ENCODE measurements at regions not wholly inside any gene's neighbourhood (a gene's known extent, or its start where the extent isn't known, plus 50 kb on each side); places are given as distances from the start of the nearest gene placed in this dataset.

GRCh38 chr4:177125656-177126055, 184.0 kb upstream of the NEIL3 start:
- TF ChIP-seq EZH2phosphoT487 (IDR thresholded peaks at IDR 0.05; ENCODE audit: borderline replicate concordance, low read length) (no peak), CTCF (IDR thresholded peaks at IDR 0.05; ENCODE audit: low read depth, low read length, poor library complexity, severe bottlenecking) (no peak)
- Histone ChIP-seq H3K79me2 (ENCODE audit: control insufficient read depth, low read length) (no peaks in the 10 kb centered on the region), H3K9me3 (ENCODE audit: control insufficient read depth, insufficient read depth, low read length) (no peaks in the 10 kb centered on the region; the same call in 1 of the 2 replicates), H3K4me1 (ENCODE audit: control insufficient read depth, low read length) (peaks cover 13% of the 10 kb centered on the region), H3F3A (ENCODE audit: control insufficient read depth, insufficient read depth) (no peaks in the 10 kb centered on the region), H3K36me3 (ENCODE audit: control insufficient read depth, low read length) (no peaks in the 10 kb centered on the region), H3K4me2 (ENCODE audit: low read length) (no peak overlapping the region), H4K20me1 (ENCODE audit: control insufficient read depth, insufficient read depth, low read depth, low read length) (no peaks in the 10 kb centered on the region), H3K27me3 (ENCODE audit: control insufficient read depth, low read length) (no peaks in the 10 kb centered on the region), H3K9me2 (replicated peaks; ENCODE audit: control insufficient read depth, low read length) (no peaks in the 10 kb centered on the region), H3K4me3 (ENCODE audit: low read length) (no peak overlapping the region), H3K27ac (ENCODE audit: low read depth, low read length) (no peak overlapping the region)

GRCh38 chr4:177127658-177128057, 182.0 kb upstream of the NEIL3 start:
- Histone ChIP-seq H3K36me3 (ENCODE audit: control insufficient read depth, low read length) (no peaks in the 10 kb centered on the region), H3K4me3 (ENCODE audit: low read length) (no peak overlapping the region), H3K27ac (ENCODE audit: low read depth, low read length) (no peak overlapping the region), H3K79me2 (ENCODE audit: control insufficient read depth, low read length) (no peaks in the 10 kb centered on the region), H4K20me1 (ENCODE audit: control insufficient read depth, insufficient read depth, low read depth, low read length) (no peaks in the 10 kb centered on the region), H3K9me3 (ENCODE audit: control insufficient read depth, insufficient read depth, low read length) (no peaks in the 10 kb centered on the region; the same call in 1 of the 2 replicates), H3K4me1 (ENCODE audit: control insufficient read depth, low read length) (peaks cover 13% of the 10 kb centered on the region), H3F3A (ENCODE audit: control insufficient read depth, insufficient read depth) (no peaks in the 10 kb centered on the region), H3K9me2 (replicated peaks; ENCODE audit: control insufficient read depth, low read length) (no peaks in the 10 kb centered on the region), H3K27me3 (ENCODE audit: control insufficient read depth, low read length) (no peaks in the 10 kb centered on the region), H3K4me2 (ENCODE audit: low read length) (no peak overlapping the region)
- TF ChIP-seq EZH2phosphoT487 (IDR thresholded peaks at IDR 0.05; ENCODE audit: borderline replicate concordance, low read length) = no peak
- TF ChIP-seq CTCF (IDR thresholded peaks at IDR 0.05; ENCODE audit: low read depth, low read length, poor library complexity, severe bottlenecking) = no peak

GRCh38 chr4:177128306-177128705, 181.4 kb upstream of the NEIL3 start:
- no peaks in the 10 kb centered on the region for H3K27me3 ChIP-seq (ENCODE audit: control insufficient read depth, low read length)
- H3K4me1 ChIP-seq (ENCODE audit: control insufficient read depth, low read length) = peaks cover 13% of the 10 kb centered on the region
- H3K9me3 ChIP-seq (ENCODE audit: control insufficient read depth, insufficient read depth, low read length) = no peaks in the 10 kb centered on the region; the same call in 1 of the 2 replicates
- H3K9me2 ChIP-seq (replicated peaks; ENCODE audit: control insufficient read depth, low read length) = no peaks in the 10 kb centered on the region
- no peaks in the 10 kb centered on the region for H3F3A ChIP-seq (ENCODE audit: control insufficient read depth, insufficient read depth)
- H3K4me2 ChIP-seq (ENCODE audit: low read length) = peak overlapping the region; percentile 48
- peak overlapping the region; percentile 18; the same call in 1 of the 2 replicates for H3K27ac ChIP-seq (ENCODE audit: low read depth, low read length)
- no peaks in the 10 kb centered on the region for H3K79me2 ChIP-seq (ENCODE audit: control insufficient read depth, low read length)
- no peaks in the 10 kb centered on the region for H3K36me3 ChIP-seq (ENCODE audit: control insufficient read depth, low read length)
- no peaks in the 10 kb centered on the region for H4K20me1 ChIP-seq (ENCODE audit: control insufficient read depth, insufficient read depth, low read depth, low read length)
- TF ChIP-seq CTCF (IDR thresholded peaks at IDR 0.05; ENCODE audit: low read depth, low read length, poor library complexity, severe bottlenecking) (no peak), EZH2phosphoT487 (IDR thresholded peaks at IDR 0.05; ENCODE audit: borderline replicate concordance, low read length) (no peak)
- H3K4me3 ChIP-seq (ENCODE audit: low read length) = no peak overlapping the region
